CD1c-positive myeloid dendritic cell (primary cell): ENCODE measurements at regions not wholly inside any gene's neighbourhood (a gene's known extent, or its start where the extent isn't known, plus 50 kb on each side); places are given as distances from the start of the nearest gene placed in this dataset.

ENCODE experiments used
- DNase-seq: peaks from one replicate; pipeline ENCODE4 v3.0.0-alpha.2; 2016; ENCODE audit errors: extremely low spot score

DNA sequence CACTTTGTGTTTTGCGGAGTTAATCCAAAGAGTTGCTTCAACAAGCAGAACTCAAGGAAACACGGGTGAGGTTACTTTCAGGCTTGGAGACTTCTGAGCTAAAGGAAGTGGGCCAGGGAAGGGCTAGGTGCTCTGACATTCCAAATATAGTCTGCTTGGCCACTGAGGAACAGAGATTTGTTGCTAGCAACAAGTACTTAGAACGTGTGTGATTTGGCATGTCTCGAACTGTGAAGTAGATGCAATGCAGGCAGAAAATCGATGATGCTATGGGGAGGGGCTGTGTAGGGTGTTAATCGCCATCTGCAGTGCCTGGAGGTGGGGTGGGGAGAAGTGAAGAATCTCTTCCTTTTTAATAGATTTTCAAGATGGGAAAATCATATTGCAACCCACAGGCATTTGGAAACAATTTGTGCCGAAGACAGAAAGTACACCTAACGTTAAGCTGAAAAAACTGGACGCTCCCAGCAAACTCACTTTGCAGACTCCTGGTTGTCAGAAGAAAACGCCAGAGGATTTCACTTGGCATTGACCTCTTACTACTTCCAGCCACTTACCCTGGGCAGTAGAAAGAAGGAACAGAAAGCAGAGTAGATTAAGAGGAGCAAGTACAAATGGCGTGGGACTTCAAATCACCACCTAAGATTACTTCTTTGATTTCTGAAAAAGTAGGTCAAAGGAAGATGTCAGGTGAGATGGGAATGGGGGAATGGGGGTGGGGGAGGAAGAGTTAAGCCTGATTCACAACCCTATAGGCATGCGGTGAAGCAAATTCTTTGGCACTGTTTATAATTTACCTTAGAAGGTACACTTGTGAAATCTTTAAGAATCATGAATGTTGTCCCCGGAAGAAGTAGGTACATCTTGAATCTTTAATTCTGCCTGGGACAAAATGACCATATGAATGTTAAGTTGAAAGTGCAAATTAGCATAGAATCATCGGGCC is 314.1 kb downstream of the CD83 start:
- no peak for DNase-seq

- no peak for DNase-seq
These were observed 317.5 kb downstream of the CD83 start for GRCh38 chr6:14434916-14435690.

DNA sequence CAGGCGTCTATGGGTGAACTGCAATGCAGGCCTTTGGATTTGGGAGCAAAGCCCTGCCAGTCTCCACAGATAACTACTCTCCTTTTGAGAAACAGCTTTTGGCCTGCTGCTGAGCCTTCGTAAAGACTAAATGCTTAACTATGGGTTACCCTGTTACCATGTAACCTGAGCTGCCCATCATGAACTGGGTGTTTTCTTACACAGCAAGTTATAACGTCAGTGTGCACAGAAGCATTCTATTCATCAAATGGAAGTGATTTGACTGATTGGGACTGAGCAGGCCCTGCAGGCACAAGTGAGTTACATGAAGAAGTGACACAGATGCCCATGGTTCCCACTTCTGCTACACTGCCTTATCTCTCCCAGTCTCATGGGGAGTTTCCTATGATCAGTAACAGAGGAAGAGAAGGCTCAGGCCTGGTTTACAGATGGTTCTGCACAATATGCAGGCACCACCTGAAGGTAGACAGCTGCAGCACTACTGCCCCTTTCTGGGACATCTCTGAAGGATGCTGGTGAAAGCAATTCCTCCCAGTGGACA is 319.1 kb downstream of the CD83 start:
- no peak for DNase-seq

DNA sequence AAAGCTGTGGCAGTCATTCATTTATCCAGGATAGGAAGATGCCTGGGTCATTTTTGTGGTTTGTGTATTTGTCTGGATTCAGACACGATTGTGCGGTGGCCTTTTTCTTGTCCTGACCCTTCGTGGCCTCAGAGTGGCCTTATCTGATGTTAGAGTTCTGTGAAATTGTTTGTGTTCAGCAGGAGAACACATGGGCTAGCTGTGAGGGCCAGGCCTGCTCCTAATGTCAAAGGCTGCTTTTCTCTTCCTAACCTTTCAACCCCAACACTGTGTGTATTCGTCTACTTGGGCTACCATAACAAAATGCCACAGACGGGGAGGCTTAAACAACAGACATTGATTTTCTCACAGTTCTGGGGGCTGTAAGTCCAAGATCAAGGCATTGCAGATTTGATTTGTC is 321.8 kb downstream of the CD83 start:
- no peak for DNase-seq

- no peak for DNase-seq
These were observed 322.8 kb downstream of the CD83 start for GRCh38 chr6:14440215-14440910.

- no peak for DNase-seq
These were observed 323.6 kb downstream of the CD83 start for GRCh38 chr6:14440940-14441781.

DNA sequence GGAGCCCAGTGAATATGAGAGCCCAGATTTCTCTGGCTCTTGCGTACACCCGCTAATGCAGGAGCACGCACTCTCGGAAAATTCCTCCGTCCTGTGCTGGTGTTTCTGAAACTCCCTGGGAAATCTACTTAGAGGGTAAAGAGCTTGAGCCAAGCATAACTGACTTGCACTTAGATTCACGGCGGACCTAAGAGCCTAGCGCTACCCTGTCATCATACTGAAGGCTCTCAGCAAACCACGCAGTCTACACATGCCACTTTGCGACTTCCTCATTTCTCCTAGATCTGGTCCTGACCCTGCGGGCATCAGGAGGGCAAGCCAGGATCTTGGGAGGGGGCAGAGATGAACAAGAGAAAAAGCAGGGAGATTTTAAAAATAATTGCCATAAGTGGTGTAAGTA is 324.7 kb downstream of the CD83 start:
- DNase-seq: peak; percentile 33

DNA sequence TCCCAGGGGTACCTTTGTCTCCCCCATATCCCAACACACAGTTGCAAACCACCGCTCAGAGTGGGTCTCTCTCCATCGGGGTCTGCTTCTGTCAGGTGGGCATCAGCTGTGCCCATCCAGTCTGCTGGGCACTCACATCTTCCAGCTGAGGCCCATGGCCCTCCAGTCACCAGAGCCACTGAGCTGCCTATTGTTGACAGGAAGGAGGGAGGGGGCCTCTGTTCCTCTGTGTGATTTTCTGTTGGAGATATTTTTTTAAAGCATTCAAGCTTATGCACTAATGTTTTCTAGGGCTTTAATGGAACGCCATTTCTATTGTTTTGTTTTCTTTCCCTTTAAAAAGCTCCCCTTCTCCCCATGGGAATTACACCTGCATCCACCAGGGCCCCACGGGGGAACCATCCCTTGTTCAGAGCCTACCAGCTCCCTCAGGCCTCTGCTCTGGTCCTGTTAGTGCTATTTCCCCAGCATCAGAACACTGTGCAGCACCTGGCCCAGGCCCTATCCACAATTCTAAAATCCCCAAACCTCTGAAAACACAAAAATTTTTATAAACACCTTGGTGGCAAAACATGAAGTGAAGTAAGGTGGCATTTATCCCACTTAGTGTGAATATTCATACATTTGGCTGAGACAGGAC is 326.2 kb downstream of the CD83 start:
- no peak for DNase-seq

- no peak for DNase-seq
These were observed 326.9 kb downstream of the CD83 start for GRCh38 chr6:14444295-14444972.

DNA sequence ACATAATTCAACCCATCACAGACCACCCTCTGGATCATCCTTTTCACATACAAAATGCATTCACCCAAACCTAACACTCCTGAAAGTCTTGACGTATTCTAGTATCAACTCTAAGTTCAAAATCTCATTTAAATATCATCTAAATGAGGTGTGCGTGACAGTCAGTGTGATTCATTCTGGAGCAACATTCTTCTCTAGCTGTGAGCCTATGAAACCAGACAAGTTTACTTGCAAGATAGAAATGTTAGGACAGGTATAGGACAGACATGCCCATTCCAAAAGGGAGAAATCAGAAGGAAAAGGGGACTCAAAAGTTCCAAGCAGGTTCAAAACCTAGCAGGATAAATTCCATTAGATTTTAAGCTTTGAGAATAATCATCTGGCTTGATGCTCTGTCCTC is 329.7 kb downstream of the CD83 start:
- DNase-seq: no peak

DNA sequence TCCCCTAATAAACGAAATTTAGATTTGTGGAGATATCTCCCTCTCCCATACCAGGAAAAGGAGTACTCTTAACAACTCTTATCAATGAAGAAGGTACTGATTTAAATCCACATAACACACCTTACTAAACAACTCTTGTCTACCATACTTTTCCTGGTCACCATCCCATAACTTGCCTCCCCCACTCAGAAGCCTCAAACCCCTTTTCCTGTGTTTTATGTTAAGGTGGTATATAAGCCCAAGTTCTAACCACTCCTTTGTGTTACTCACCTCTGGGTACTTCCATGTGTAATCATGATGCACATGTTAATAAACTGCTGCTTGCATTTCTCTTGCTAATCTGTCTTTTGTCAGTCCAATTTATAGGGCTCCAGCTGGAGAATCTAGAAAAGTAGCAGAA is 330.7 kb downstream of the CD83 start:
- no peak for DNase-seq

- DNase-seq: no peak
These were observed 332.5 kb downstream of the CD83 start for GRCh38 chr6:14450133-14450504.

DNA sequence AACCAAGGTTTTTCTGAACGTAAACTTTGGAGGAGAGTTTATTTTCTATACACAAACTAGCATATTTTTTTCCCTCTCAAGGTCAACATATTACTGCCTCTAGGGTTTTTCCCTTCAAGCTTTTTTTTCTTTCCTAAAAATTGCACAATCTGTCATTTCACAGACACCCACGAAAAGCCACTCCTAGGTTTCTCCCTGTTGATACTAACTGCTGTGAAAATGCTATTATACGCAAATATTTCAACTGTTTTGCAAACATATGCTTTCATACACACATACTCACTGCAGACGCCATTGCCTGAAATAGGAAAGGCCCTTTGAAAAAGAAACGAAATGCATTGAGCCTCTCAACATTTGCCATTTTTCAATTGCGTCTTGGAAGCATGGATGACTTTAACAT is 333.0 kb downstream of the CD83 start:
- no peak for DNase-seq

- DNase-seq: no peak
These were observed 334.2 kb downstream of the CD83 start for GRCh38 chr6:14451594-14452374.

DNA sequence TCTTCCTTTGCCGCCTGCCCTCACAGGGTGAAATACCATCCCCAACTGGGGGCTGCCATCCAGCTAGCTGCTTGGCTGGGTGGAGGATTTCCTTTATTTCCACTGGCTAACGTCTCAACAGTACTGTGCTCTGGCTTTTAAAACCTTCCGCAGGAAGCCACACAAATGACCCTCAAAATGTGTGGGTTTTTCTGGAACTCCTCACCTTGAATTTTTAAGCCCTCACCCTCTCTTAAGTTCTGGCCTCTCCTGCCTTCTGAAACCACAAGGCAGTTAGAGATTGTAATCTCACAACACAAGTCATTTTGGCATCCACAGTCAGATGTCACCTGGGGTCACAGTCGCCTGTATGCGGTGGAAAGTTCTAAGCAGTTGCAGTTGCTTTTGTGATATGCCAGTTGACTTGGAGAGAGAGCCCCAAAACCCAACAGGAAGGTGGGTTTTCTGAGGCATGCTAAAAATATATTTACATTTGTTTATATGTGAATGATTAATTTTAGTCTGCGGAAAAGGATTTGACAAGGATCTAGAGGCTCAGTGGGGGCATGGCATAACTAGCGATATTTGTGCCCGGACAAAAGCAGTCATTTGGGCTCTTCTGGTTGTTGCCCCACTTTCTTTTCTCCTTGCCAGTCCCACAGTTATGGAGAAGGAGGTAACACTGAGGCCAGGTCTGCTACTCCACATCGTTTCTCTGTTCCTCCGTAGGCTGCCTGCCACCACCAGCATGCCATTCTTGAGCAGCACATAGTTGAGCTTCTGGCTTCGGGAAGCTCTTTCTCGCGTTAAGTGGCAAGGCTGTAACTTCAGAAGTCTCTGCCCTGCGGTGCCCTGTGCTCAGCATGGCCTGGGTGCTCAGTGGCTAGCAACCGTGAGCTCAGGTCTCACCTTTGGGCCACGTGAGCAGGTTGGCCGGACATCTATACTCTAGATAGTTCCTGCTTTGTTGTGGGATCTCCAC is 335.3 kb downstream of the CD83 start:
- DNase-seq: no peak

- DNase-seq: no peak
These were observed 336.3 kb downstream of the CD83 start for GRCh38 chr6:14453712-14454472.

GRCh38 chr6:14454473-14454775 is 336.9 kb downstream of the CD83 start:
- no peak for DNase-seq

- DNase-seq: no peak
These were observed 337.9 kb downstream of the CD83 start for GRCh38 chr6:14455427-14455826.
